GM11168 (cell line): ENCODE measurements at regions not wholly inside any gene's neighbourhood (a gene's known extent, or its start where the extent isn't known, plus 50 kb on each side); places are given as distances from the start of the nearest gene placed in this dataset.
"Not testable (repeated sequence)": the region's sequence is repeated elsewhere in the genome, so short reads cannot be mapped to it uniquely, and the experiment has no call there.

ENCODE experiments used
- in situ Hi-C: fragments of 300-500 bp; cut with MboI; formaldehyde crosslinking; loops from one replicate; pipeline ENCODE4 v1.12.0; 2022; ENCODE audit warnings: low sequenced_read_pairs; ENCODE audit not compliant: unreplicated experiment

DNA sequence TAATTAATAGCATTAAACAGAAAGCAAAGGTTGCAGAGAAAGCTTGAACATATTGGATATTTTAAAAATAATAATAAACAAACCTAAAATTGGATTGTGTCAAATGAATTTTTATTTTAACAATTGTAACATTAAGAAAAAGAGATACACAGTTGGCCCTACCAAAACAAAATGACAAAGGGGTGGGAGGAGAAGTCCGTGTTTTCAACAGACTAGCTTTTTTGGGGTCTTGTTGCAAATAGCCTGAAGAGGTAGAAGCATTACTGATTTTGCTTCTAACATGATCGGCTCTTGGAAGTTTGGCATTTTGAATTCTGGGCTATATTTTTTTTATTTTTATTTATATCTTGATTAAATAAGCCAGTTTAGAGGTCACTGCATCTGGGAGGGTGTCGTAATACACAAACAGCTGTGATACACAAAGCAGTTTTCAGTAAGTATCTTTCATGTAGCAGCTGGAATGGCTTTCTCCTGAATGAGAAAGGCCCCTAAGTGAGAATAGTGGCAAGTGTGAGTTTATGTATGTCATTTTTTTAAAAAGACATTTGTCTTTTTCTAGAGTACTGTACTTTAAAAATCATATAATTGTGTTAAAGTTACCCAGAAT is 85.5 kb upstream of the ZNF217 start:
- in situ Hi-C loops = no loop called here

DNA sequence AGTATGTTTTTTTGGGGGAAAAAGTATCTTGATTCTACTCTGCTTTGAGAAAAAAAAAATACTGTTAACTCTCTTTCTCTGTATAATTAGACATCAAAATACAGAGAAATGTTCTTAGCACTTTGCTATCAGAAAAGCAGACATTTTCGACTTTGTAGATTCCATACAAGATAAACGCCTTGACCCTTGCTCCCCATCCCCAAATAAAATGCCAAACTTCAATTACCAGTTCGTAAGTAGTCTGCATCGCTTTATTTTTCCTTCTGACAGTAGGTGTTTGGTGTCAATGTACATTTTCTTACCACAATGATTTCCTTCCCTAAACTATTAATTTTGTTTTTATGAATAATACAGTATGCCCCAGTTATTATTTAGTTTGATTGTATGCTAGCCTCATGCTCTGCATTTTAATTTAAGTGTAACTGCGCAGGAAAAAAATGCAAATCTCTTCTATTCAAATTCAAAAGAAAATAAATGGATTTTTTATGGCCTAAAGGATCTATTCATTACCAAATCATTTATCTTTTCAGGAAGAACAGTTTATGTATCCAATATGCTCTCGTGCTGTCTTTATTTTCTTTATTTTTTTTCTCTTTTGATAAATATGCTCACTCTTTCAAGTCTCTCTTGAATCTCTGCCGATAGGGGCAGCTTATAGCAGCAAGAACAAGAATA is 84.8 kb upstream of the ZNF217 start:
- in situ Hi-C loops = no loop called here

DNA sequence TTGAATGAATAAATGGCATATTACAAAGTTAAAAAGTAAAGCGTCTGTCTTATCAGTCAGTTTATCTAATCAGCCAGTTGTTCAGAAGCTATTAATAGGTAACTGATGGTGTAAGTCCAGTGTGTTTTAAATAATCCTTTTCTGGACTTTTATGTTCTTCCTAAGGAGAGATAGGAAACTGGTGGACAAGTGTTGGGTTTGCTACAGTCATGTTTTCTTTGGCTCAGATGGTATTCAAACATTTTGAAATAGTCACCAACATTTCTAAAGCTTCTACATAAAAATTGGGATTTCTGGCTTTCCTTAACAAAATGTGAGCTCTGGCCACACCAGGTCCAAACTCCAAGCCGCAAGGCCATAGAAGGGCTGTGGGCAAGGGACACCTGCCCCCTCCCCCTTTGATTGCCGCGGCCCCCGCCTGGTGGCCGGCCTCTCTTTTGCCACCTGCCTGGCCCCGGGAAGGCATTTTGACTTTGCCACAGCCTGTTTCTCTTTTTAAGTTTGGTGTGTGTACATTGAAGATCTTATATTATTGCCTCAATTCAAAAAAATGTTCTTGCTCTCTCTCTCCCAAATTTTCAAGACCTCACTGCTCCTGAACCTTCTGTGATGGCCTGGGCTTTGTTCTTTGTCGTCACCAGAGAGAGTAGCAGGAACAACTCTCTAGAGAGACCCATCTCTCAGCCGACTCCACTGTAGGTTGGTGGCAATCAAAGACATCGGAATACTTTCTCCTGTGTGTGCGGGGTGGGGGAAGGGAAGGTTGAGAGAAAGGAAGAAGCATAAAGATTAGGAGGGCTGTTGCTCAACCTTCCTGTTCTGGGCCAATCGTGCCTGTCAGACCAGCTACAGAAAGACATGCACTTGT is 84.0 kb upstream of the ZNF217 start:
- in situ Hi-C loops = no loop called here

DNA sequence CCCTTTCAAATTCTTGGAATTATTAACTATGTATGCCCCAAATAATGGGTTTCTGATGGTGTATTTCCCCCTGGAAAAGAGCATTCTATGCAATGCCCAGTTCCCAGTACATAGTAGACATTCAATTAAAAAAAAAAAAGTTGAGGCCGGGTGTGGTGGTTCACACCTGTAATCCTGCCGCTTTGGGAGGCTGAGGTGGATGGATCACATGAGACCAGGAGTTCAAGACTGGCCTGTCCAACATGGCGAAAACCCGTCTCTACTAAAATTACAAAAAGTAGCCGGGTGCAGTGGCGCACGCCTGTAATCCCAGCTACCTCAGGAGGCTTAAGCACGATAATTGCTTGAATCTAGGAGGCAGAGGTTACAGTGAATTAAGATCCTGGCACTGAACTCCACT is 83.3 kb upstream of the ZNF217 start:
- in situ Hi-C loops = no loop called here

DNA sequence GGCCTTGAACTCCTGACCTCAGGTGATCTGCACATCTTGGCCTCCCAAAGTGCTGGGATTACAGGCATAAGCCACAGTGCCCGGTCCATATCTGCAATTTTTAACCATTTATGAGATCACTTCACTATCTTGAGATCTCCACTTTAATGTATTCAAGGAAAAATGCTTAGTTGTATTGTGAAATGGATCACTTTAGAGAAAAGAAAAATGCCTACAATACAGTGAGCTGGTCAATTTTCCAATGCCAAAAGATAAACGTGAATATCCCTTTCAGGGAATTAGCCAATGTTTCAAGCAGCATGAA is 82.8 kb upstream of the ZNF217 start:
- in situ Hi-C loops = no loop called here

DNA sequence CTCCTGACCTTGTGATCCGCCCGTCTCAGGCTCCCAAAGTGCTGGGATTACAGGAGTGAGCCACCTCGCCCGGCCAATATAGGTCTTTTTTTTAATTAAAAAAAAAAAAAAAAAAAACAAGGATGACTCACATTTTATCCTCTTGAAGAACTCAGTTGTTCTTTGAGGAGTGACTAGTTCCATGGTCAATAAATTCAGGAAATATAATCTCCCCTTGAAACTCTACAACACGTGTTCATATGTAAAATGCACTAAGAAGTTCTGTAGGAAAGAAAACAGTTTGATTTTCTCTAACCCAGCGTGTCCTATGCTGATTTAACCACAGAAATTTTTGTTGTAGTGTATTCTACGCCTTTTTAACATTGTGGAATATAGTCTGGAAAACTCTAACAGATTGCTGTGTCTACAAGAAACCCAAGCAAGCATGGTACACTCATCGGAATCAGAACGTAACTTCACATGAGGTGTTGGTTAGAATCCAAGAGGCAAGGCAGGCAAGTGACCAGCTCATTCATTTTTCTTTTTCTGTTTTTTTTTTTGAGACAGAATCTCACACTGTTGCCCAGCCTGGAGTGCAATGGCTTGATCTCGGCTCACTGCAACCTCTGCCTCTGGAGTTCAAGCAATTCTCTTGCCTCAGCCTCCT is 79.0 kb upstream of the ZNF217 start:
- in situ Hi-C loops = no loop called here

DNA sequence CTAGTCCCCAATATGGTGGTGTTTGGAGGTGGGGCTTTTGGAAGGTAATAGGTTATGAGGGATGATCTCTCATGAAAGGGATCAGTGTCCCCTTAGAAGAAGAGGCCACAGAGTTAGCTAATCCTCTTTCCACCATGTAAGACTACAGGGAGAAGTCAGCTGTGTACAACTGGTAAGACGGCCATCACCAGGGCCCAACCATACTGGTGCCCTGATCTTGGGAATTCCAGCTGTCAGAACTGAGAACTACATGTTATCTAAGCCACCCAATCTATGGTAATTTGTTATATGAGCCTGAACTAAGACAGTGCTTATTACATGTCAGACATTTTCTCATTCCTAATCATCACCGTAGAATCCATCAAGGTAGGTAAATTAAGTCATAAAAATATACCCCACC is 77.7 kb upstream of the ZNF217 start:
- in situ Hi-C loops = no loop called here

DNA sequence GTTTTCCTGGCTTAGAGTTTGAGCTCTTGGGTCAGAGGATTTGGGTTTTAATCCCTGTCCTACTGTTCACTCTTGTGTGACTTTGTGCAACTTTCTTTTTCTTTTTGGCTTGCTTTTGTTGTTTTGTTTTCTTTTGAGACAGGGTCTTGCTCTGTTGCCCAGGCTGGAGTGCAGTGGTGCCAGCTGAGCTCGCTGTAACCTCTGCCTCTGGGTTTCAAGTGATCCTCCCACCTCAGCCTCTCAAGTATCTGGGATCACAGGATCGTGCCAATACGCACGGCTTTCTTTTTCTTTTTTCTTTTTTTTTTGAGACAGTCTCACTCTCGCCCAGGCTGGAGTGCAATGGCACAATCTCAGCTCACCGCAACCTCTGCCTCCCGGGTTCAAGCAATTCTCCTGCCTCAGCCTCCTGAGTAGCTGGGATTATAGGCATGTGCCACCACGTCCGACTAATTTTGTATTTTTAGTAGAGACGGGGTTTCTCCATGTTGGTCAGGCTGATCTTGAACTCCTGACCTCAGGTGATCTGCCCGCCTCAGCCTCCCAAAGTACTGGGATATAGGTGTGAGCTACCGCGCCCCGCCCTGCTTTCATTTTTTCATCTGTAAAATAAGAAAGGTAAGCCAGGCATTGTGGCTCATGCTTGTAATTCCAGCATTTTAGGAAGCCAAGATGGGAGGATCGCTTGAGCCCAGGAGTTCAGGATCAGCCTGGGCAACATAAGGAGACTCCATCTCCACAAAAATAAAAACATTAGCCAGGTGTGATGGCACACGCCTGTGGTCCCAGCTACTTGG is 76.1 kb upstream of the ZNF217 start:
- in situ Hi-C loops = not testable (repeated sequence)

DNA sequence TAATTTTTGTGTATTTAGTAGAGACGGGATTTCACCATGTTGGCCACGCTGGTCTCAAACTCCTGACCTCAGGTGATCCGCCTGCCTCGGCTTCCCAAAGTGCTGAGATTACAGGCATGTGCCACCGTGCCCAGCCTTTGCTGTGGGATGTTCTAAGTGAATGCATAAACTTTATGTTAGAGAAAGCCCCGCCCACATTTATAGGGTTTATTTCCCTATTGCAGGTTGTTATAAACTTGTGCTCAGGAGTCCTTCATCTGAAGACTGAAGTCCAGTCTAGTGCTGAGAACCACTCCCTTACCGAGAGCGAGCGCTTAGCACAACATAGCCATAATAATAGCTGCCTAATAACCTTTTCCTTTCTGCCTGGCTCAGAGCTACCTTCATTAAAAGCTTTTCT is 75.4 kb upstream of the ZNF217 start:
- in situ Hi-C loops = no loop called here

DNA sequence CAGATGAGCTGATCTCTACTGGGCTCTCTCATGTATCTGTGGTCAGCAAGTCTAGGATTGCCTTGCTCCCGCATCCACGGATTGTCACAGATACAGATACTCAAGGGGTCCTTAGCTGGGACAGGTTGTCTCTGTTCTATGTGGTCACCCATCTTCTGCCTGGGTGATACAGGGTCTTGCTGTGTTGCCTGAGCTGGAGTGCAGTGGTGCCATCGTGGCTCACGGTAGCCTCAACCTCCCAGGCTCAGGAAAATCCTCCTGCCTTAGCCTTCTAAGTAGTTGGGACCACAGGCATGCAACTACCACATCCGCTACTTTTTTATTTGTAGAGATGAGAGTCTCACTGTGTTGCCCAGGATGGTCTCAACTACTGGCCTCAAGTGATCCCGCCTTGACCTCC is 72.5 kb upstream of the ZNF217 start:
- in situ Hi-C loops = no loop called here

DNA sequence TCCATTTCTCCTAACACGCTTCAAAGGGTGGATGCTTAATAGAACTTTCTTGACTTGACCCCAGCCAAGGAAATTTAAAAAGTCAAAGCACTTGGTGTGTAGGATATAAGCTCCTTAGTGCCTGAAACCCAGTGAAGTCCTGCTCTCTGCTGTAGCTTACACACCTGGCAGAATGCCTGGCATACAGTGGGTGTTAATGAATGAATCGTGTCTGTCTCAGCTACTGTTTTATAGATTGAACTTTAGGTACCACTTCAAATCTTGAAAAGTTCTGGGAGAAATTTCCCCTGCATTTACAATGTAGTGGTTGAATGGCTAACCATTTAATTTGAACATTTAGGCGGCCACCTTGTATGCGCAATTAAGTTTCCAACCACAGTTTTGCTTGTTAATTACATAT is 70.5 kb upstream of the ZNF217 start:
- in situ Hi-C loops = no loop called here

DNA sequence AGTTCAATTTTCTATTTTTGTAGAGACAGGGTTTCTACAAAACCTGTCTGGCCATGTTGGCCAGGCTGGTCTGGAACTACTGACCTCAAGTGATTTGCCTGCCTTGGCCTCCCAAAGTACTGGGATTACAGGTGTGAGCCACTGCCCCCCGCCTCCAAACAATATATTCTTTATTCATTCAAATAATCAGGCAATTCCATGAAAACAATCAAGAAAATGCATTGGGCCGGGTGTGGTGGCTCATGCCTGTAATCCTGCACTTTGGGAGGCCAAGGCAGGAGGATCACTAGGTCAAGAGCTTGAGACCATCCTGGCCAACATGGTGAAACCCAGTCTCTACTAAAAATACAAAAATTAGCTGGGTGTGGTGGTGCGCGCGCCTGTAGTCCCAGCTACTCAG is 69.9 kb upstream of the ZNF217 start:
- in situ Hi-C loops = not testable (repeated sequence)

DNA sequence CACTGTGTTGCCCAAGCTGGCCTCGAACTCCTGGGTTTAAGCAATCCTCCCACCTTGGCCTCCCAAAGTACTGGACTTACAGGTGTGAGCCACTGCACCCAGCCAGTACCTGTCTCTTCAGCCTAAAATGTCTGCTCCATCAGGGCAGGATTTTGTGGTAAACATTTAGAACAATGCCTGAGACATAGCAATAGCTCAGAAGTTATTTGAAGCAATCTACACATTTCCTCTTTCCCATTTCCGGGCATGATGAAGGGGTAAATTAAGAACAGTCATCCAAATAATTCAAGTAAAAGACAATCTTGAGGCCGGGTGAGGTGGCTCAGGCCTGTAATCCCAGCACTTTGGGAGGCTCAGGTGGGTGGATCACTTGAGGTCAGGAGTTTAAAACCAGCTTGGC is 69.0 kb upstream of the ZNF217 start:
- in situ Hi-C loops = no loop called here

DNA sequence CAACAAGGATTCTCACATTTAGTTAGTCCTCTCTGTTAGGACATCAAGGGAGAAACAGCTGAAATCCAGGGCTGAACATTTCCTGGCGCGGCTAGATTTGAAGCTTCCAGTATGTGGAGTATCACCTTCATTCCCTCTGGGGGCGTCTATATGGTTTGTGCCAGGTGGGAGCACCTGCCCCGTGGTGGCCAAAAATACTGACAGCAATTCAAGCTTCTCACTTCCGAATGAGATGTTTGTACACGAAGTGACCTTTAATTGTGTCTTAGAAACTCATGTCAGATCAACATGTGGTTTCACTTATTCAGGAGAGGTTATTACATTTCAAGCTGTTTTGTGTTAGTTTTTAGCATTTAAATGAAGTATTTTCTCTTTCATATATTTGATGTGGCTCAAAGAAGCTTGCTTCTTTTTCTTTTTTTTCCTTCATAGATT is 67.3 kb upstream of the ZNF217 start:
- in situ Hi-C loops = no loop called here

DNA sequence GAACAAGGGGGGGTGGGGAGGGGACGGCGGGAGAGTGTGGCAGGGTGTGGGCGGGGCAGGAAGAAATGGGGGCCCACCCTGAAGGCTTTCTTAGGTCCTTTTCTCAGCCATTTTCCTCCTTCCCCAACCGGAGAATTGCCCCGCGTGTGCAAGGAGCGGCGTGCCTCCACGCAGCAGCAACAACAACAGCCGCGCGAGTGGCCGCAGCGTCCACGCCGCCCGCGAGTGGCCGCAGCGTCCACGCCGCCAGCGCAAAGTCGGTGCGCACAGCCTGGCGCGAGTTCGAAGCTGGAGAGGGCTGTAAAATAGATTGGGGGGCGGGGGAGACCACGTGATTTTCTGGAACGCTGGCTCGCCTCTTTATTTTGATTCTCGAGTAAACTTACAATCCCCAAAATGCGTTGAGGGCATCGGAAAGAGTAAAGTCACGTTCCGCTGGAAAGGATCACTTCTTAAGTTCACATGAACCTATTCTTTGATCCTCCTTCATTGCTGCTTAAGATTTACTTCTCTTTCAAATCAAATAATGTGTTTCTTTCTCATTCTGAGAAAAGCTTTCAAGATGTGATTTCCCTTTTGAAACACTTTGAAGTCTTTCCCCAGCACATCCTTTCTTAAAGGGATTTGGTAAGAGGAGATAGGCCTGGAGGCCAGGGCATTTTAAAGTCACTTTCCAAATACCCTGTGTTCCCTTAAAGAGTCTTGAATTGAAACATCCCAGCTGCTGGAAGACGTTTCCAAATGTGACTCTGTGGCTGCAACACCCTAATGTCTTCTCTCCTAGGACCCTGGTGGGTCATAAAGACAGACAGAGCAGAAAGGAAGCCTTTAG is 66.7 kb upstream of the ZNF217 start:
- in situ Hi-C loops = no loop called here

DNA sequence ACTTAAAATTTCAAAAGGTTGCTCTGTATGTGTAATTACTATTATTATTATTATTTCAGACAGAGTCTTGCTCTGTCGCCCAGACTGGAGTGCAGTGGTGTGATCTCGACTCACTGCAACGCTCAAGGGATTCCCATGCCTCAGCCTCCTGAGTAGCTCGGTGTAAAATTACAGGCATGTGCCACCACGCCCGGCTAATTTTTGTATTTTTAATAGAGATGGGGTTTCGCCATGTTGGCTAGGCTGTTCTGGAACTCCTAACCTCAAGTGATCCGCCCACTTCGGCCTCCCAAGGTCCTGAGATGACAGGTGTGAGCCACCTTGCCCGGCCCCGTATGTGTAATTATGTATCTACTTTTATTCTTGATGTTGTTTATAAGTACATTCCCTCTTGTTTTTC is 65.3 kb upstream of the ZNF217 start:
- in situ Hi-C loops = no loop called here

DNA sequence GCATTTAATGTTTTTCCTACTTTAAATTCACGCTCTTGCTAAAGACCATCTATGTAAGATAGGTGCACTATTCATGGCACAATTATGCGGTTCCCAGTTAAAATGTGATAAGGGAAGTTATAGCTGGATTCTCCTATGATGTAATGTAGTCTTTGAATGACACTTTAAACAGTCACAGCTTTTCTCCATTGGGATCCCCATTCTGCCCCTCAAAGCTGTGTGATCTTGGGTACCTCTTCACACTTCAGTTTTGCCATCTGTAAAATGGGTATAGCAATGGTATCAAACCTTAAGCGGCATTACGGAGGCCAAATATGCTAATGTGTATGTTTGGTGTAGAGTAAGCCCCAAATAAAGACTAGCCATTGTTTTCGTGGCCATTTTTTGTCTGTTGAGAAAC is 64.7 kb upstream of the ZNF217 start:
- in situ Hi-C loops = no loop called here

DNA sequence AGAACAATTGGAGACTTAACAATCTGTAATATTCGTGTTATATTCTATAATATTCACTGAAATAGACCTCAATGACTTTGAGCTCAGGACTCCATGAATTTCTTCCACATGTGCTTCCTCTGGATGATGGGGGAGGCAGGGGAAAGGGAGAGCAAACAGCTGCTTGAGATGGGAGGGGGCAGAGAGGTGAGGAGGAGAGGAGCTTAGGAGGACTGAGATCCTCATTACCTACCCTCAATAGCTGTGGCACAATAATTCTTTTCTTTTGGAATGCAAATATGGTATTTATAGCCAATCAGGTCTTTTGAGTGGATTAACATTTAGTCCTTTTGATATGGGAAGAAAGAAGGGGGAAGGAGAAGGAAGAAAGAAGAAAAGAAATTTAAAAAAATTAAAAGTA is 64.1 kb upstream of the ZNF217 start:
- in situ Hi-C loops = no loop called here

DNA sequence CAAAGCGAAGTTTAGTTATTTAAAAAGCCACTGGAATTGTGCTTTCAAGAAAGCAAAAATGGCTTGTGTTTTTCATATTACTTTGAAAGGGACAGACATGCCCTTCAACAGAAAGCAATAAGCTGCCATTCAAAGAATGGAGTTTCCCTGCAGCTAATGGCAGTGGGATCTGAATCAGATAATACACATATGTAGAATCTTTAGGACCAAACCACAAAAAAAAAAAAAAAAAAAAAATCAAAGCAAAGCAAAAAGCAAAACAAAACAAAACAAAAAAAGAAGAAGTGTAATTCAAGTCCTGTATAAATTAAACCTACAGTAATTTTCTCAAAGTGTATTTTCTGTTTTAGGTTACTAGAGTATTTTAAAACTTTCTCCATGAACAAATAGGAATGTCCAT is 63.6 kb upstream of the ZNF217 start:
- in situ Hi-C loops = no loop called here
